NB4 (cell line): ENCODE measurements at regions not wholly inside any gene's neighbourhood (a gene's known extent, or its start where the extent isn't known, plus 50 kb on each side); places are given as distances from the start of the nearest gene placed in this dataset.
"Not testable (repeated sequence)": the region's sequence is repeated elsewhere in the genome, so short reads cannot be mapped to it uniquely, and the experiment has no call there.

ENCODE experiments used
- DNase-seq: peaks from one replicate; pipeline ENCODE4 v3.0.0; 2010; ENCODE audit warnings: low read depth
- H3K4me3 ChIP-seq: one replicate; pipeline ENCODE4 v1.5.1; 2011; ENCODE audit warnings: mild to moderate bottlenecking, low read depth, low read length, moderate library complexity
- MYC ChIP-seq: IDR thresholded peaks from 2 replicates; pipeline ENCODE4 v1.6.1; 2011; ENCODE audit warnings: low read depth, low read length
- POLR2A ChIP-seq: IDR thresholded peaks from 2 replicates; pipeline ENCODE4 v1.6.1; 2011; ENCODE audit warnings: mild to moderate bottlenecking; ENCODE audit not compliant: insufficient read length; ENCODE audit errors: extremely low read depth
- TF ChIP-seq, protein P1 (sequence below): IDR thresholded peaks from 2 replicates; pipeline ENCODE4 v1.6.1; 2011; ENCODE audit warnings: low read depth, low read length
- TF ChIP-seq, protein P2 (sequence below): IDR thresholded peaks from one replicate; pipeline ENCODE4 v1.5.1; 2012; ENCODE audit warnings: low read depth, low read length

- no peak overlapping the region for H3K4me3 ChIP-seq
- peak; percentile 48 for DNase-seq
- TF ChIP-seq, protein P1, sequence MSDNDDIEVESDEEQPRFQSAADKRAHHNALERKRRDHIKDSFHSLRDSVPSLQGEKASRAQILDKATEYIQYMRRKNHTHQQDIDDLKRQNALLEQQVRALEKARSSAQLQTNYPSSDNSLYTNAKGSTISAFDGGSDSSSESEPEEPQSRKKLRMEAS: peak; percentile 50
- no peak for TF ChIP-seq MYC
- TF ChIP-seq POLR2A: no peak
- TF ChIP-seq, protein P2, sequence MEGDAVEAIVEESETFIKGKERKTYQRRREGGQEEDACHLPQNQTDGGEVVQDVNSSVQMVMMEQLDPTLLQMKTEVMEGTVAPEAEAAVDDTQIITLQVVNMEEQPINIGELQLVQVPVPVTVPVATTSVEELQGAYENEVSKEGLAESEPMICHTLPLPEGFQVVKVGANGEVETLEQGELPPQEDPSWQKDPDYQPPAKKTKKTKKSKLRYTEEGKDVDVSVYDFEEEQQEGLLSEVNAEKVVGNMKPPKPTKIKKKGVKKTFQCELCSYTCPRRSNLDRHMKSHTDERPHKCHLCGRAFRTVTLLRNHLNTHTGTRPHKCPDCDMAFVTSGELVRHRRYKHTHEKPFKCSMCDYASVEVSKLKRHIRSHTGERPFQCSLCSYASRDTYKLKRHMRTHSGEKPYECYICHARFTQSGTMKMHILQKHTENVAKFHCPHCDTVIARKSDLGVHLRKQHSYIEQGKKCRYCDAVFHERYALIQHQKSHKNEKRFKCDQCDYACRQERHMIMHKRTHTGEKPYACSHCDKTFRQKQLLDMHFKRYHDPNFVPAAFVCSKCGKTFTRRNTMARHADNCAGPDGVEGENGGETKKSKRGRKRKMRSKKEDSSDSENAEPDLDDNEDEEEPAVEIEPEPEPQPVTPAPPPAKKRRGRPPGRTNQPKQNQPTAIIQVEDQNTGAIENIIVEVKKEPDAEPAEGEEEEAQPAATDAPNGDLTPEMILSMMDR: peak; percentile 73
Observed at GRCh38 chr19:30682999-30683536, 310.9 kb downstream of the ZNF536 start.

- no peak overlapping the region for H3K4me3 ChIP-seq
- TF ChIP-seq, protein P1: no peak
- no peak for TF ChIP-seq POLR2A
- TF ChIP-seq, protein P2: no peak
- no peak for TF ChIP-seq MYC
- DNase-seq: no peak
Observed at GRCh38 chr19:30682146-30682998, 310.2 kb downstream of the ZNF536 start.

GRCh38 chr19:30681162-30682100 is 309.2 kb downstream of the ZNF536 start:
- DNase-seq: no peak
- TF ChIP-seq MYC (no peak), POLR2A (no peak)
- TF ChIP-seq, protein P1: no peak
- TF ChIP-seq, protein P2: no peak
- no peak overlapping the region for H3K4me3 ChIP-seq

- not testable (repeated sequence) for H3K4me3 ChIP-seq, DNase-seq
Observed at GRCh38 chr19:30680399-30680798, 308.2 kb downstream of the ZNF536 start.

DNA sequence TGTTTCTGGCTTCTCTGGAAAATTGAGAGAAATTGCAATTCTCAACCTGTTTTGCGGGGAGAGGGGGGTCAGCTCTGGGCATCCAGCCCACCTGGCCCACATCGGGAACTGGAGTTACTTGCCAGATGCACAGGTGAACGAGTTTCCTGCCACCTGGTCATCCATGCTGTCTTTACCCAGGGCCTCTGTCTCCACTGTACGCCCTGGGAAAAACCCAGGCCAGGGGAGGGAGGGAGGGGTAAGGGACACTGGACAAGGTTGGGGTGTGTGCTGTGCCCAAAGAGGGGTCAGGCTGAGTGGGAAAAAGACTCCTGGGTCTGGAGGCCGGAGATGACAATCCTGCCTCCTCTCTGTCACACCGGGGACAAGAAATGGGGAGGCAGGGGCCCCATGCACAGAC is 307.6 kb downstream of the ZNF536 start:
- no peak overlapping the region for H3K4me3 ChIP-seq
- no peak for TF ChIP-seq MYC
- TF ChIP-seq, protein P2: no peak
- TF ChIP-seq, protein P1: no peak
- TF ChIP-seq POLR2A: no peak
- DNase-seq: no peak
